Astrocyte (in vitro differentiated cells and primary cell): ENCODE measurements at regions not wholly inside any gene's neighbourhood (a gene's known extent, or its start where the extent isn't known, plus 50 kb on each side); places are given as distances from the start of the nearest gene placed in this dataset.

Experiments
- DNase-seq: peaks from one replicate; pipeline ENCODE4 v3.0.0-alpha.2; 2010; ENCODE audit warnings: low read depth
- FAIRE-seq: peaks from 2 replicates; lab custom pipeline; 2011; peaks lifted over from hg19 to GRCh38; lab: Jason Lieb, UNC
- H2AFZ ChIP-seq: 2 replicates; pipeline ENCODE4 v1.6.0; 2012; ENCODE audit warnings: low read depth, low read length, inconsistent platforms
- H3K27ac ChIP-seq: 2 replicates; pipeline ENCODE4 v1.5.1; 2011; ENCODE audit warnings: low read depth, low read length, inconsistent platforms
- H3K27me3 ChIP-seq: 2 replicates; pipeline ENCODE4 v1.6.0; 2011; ENCODE audit warnings: low read length, inconsistent platforms; ENCODE audit not compliant: insufficient read depth
- H3K36me3 ChIP-seq: 2 replicates; pipeline ENCODE4 v1.5.1; 2011; ENCODE audit warnings: low read length, inconsistent platforms; ENCODE audit not compliant: insufficient read depth
- H3K4me1 ChIP-seq: 2 replicates; pipeline ENCODE4 v1.5.1; 2011; ENCODE audit warnings: low read length, inconsistent platforms; ENCODE audit not compliant: insufficient read depth
- H3K4me2 ChIP-seq: 2 replicates; pipeline ENCODE4 v1.6.0; 2012; ENCODE audit warnings: low read length, inconsistent platforms
- H3K4me3 ChIP-seq: 2 replicates; pipeline ENCODE4 v1.5.1; 2011; ENCODE audit warnings: low read depth, mild to moderate bottlenecking, low read length, inconsistent platforms; ENCODE audit not compliant: insufficient read depth
- H3K79me2 ChIP-seq: 2 replicates; pipeline ENCODE4 v1.6.0; 2012; ENCODE audit warnings: mild to moderate bottlenecking, low read length, inconsistent platforms; ENCODE audit not compliant: insufficient read depth
- H3K9ac ChIP-seq: 2 replicates; pipeline ENCODE4 v1.6.0; 2012; ENCODE audit warnings: mild to moderate bottlenecking, low read length, inconsistent platforms
- H3K9me3 ChIP-seq: 2 replicates; pipeline ENCODE4 v1.5.1; 2012; ENCODE audit warnings: low read depth, mild to moderate bottlenecking, low read length, inconsistent platforms; ENCODE audit not compliant: insufficient read depth
- H4K20me1 ChIP-seq: 2 replicates; pipeline ENCODE4 v1.6.0; 2012; ENCODE audit warnings: low read length, inconsistent platforms; ENCODE audit not compliant: insufficient read depth
- H3K27ac Mint-ChIP-seq: one replicate; pipeline ENCODE4 v1.8.0; 2021; ENCODE audit warnings: mild to moderate bottlenecking, mixed read lengths; ENCODE audit not compliant: unreplicated experiment
- H3K27me3 Mint-ChIP-seq: one replicate; pipeline ENCODE4 v1.8.0; 2021; ENCODE audit warnings: low read depth, mixed read lengths; ENCODE audit not compliant: unreplicated experiment
- H3K36me3 Mint-ChIP-seq: one replicate; pipeline ENCODE4 v1.8.0; 2021; ENCODE audit warnings: low read depth, mixed read lengths; ENCODE audit not compliant: unreplicated experiment
- H3K4me1 Mint-ChIP-seq: one replicate; pipeline ENCODE4 v1.8.0; 2021; ENCODE audit warnings: low read depth, mixed read lengths; ENCODE audit not compliant: unreplicated experiment
- H3K4me3 Mint-ChIP-seq: one replicate; pipeline ENCODE4 v1.8.0; 2021; ENCODE audit warnings: mild to moderate bottlenecking, moderate library complexity, mixed read lengths; ENCODE audit not compliant: unreplicated experiment
- H3K9me3 Mint-ChIP-seq: one replicate; pipeline ENCODE4 v1.8.0; 2021; ENCODE audit warnings: mild to moderate bottlenecking, mixed read lengths; ENCODE audit not compliant: unreplicated experiment
- CTCF ChIP-seq: IDR thresholded peaks from 2 replicates; pipeline ENCODE4 v1.5.1; 2011; ENCODE audit warnings: low read depth, mild to moderate bottlenecking, inconsistent platforms, low read length, moderate library complexity; ENCODE audit not compliant: insufficient read depth
- EZH2 ChIP-seq: IDR thresholded peaks from 2 replicates; pipeline ENCODE4 v1.6.1; 2012; ENCODE audit warnings: mild to moderate bottlenecking, low read length, inconsistent platforms; ENCODE audit not compliant: insufficient read depth

- peaks cover 2% of the 10 kb centered on the region for H3K9me3 Mint-ChIP-seq
- TF ChIP-seq EZH2, result no peak
- no peak overlapping the region for H3K4me3 Mint-ChIP-seq
- H3K27me3 Mint-ChIP-seq, result no peaks in the 10 kb centered on the region
- no peak for DNase-seq
- no peaks in the 10 kb centered on the region for H3K36me3 ChIP-seq
- no peaks in the 10 kb centered on the region for H3K36me3 Mint-ChIP-seq
- no peak overlapping the region for H3K27ac Mint-ChIP-seq
- FAIRE-seq, result no peak
- H3K4me1 ChIP-seq, result no peaks in the 10 kb centered on the region
- H3K4me3 ChIP-seq, result no peak overlapping the region
- no peaks in the 10 kb centered on the region for H4K20me1 ChIP-seq
- no peak overlapping the region for H3K4me2 ChIP-seq
- no peaks in the 10 kb centered on the region for H3K9me3 ChIP-seq
- H3K4me1 Mint-ChIP-seq, result peaks cover 7% of the 10 kb centered on the region
- H3K27me3 ChIP-seq, result no peaks in the 10 kb centered on the region
- no peak overlapping the region for H3K27ac ChIP-seq
- no peak overlapping the region for H2AFZ ChIP-seq
- H3K79me2 ChIP-seq, result no peaks in the 10 kb centered on the region
- no peak overlapping the region for H3K9ac ChIP-seq
Observed at GRCh38 chr13:34148359-34148758, 330.4 kb downstream of the RFC3 start.

DNA sequence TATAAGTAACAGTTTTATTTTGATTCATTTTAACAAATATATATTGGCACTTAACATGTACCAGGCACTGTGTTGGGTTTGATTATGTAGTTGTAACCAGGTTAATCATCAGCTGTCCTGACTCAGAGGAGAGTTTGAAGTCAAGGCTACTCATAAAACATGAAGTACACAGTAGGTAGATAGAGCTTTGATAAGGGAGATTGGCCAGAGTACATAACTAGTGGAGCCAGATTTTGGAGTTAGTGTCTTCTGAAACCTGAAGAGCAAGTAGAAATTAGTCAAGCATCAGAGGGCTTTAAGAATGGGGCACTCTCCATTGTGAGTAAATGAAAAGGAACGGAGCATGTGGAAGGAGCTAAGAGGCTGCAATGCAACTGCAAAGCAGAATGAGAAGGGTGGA is 333.9 kb downstream of the RFC3 start:
- no peaks in the 10 kb centered on the region for H4K20me1 ChIP-seq
- no peaks in the 10 kb centered on the region for H3K27me3 ChIP-seq
- H3K9me3 ChIP-seq, result no peaks in the 10 kb centered on the region
- DNase-seq (no peak), FAIRE-seq (no peak)
- peaks cover 21% of the 10 kb centered on the region for H3K4me1 ChIP-seq
- H3K4me3 ChIP-seq, result no peak overlapping the region
- Mint-ChIP-seq H3K27ac (no peak overlapping the region), H3K9me3 (peaks cover 2% of the 10 kb centered on the region), H3K27me3 (no peaks in the 10 kb centered on the region), H3K4me3 (no peak overlapping the region), H3K4me1 (peaks cover 26% of the 10 kb centered on the region), H3K36me3 (no peaks in the 10 kb centered on the region)
- TF ChIP-seq EZH2 (no peak), CTCF (no peak)
- H3K36me3 ChIP-seq, result no peaks in the 10 kb centered on the region
- H3K79me2 ChIP-seq, result no peaks in the 10 kb centered on the region
- H3K9ac ChIP-seq, result no peak overlapping the region
- no peak overlapping the region for H3K27ac ChIP-seq
- no peak overlapping the region for H2AFZ ChIP-seq
- H3K4me2 ChIP-seq, result no peak overlapping the region

DNA sequence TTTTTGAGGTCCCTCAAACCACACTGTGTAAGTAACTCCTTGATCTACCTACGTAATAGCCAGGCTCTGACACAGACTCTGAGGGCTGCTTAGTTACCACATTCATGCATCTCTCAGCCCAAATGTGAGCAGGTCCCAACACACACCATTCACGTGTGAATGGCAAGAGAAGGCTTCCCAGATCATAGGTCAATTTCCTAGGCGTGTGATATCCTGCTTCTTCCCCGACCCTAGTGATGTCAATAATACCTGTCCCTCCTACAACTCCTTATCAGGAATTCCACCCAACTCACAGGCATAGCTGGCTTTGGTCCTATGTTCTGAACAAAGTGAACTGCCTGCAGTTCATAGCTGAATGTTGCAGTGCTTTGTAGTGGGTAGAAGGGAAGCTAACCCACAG is 334.5 kb downstream of the RFC3 start:
- no peak for DNase-seq
- no peak overlapping the region for H3K4me2 ChIP-seq
- H3K9me3 Mint-ChIP-seq, result peaks cover 2% of the 10 kb centered on the region
- peaks cover 30% of the 10 kb centered on the region for H3K4me1 Mint-ChIP-seq
- no peaks in the 10 kb centered on the region for H3K9me3 ChIP-seq
- H3K79me2 ChIP-seq, result no peaks in the 10 kb centered on the region
- H3K27me3 Mint-ChIP-seq, result no peaks in the 10 kb centered on the region
- H3K36me3 Mint-ChIP-seq, result no peaks in the 10 kb centered on the region
- H3K4me3 ChIP-seq, result no peak overlapping the region
- H3K9ac ChIP-seq, result no peak overlapping the region
- no peak overlapping the region for H3K27ac Mint-ChIP-seq
- peaks cover 24% of the 10 kb centered on the region for H3K4me1 ChIP-seq
- H2AFZ ChIP-seq, result no peak overlapping the region
- no peak for FAIRE-seq
- H3K4me3 Mint-ChIP-seq, result no peak overlapping the region
- no peaks in the 10 kb centered on the region for H3K27me3 ChIP-seq
- no peak overlapping the region for H3K27ac ChIP-seq
- no peak for TF ChIP-seq CTCF
- TF ChIP-seq EZH2, result no peak
- H4K20me1 ChIP-seq, result no peaks in the 10 kb centered on the region
- no peaks in the 10 kb centered on the region for H3K36me3 ChIP-seq
